ENCODE measurements at regions not wholly inside any gene's neighbourhood (a gene's known extent, or its start where the extent isn't known, plus 50 kb on each side); places are given as distances from the start of the nearest gene placed in this dataset.

DNA sequence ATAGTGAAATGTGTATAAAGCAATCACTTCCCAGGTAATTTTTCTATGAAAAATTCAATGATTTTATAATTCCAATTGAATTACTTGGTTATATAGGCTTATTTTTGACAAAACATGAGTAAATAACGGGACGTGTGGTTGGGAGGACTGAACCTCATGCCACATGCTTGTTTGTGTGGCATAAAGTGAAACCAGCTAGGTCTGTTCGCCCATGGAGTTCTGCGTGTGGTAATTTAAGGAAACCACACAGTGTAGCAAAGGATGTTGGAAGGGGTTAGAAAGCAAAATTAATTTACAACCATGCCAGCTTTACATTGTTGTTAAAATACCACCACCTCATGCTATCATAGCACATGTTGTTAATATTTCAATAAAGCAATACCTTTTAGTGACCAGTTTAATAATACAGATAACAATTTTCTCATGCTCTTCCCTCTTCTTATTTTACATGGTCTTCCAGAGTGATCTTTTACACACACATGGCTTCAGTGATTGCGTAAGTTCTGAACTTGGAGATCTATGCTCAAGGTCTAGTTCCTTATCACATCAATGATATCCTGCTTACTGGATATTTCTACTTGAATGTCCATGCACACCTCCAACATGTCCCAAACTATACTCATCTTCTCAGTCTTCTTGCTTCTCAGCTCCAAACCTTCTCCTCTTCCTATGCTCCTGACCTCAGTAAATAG, 156.4 kb upstream of the ITGA4 start:
- ATAC-seq = no peak
- WGBS, 4 donors = 79 to 88% (median 87%) methylated on average over 5 of the region's 5 CpGs
- intact Hi-C loops (cut with DNase I) = loop anchor here in 2 of 10 donors (5.0 to 10.0 kb wide), 2 partner anchors 157 to 164 kb away; partner anchors contain the start of gene ITGA4 (in 1 of the 2)

DNA sequence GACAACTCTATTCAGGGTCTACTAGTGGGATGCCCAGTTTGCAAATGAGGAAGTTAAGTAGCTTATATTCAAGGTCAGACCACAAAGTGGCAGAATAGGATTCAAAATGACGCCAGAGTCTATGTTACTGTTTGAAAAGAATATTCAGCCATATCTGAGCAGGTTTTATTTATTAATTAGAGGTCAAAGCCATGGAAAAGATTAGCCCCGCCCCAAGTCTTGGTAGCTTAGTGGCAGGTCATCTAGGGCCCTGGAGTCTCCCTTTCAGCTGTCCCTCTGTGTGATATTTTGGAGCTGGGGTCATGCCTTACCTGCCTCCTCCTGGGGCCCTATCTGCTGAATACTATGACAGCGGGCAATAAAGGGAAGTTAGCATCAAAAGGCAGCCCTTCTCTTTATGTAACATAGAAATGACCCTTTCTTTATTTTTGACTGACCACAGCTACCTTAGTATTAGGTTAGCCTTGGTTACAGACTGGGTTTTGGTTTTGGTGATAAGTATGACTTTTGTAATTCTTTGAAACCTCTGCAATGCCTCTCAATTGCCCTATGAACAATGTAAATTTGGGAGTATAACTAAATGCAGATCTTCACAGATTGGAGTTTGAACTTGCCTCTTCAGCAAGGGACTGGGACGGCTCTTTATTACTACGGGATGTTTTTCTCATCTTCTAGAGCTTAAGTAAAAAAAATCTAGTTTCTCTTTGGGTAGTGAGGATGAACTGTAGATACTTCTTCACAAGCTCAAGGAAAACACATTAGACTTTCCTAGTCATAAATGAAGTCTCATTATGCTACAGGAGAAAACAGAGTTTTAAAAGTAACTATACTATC, 153.0 kb upstream of the ITGA4 start:
- intact Hi-C loops (cut with DNase I) = loop anchor here in 2 of 10 donors (5.0 to 10.0 kb wide), 2 partner anchors 153 to 161 kb away; partner anchors contain the start of gene ITGA4 (in 1 of the 2)
- no peak for DNase-seq
- ATAC-seq = no peak
- WGBS, 4 donors = 69 to 79% (median 75%) methylated on average over 5 of the region's 5 CpGs
- no peak for TF ChIP-seq CTCF (IDR thresholded peaks at IDR 0.05)
- TF ChIP-seq POLR2A (IDR thresholded peaks at IDR 0.05) = no peak
- H3K4me1 ChIP-seq = peaks cover 0 to 55% (median 7%) of the 10 kb centered on the region in 12 donors
- H3K36me3 ChIP-seq = no peaks in the 10 kb centered on the region
- no peak overlapping the region for H3K4me3 ChIP-seq
- H3K27me3 ChIP-seq = no peaks in the 10 kb centered on the region
- no peaks in the 10 kb centered on the region for H3K9me3 ChIP-seq
- peak overlapping the region in 2 of 12 donors; percentile 15 to 88 for H3K27ac ChIP-seq

More for the DNA sequence above, 156.4 kb upstream of the ITGA4 start:
- TF ChIP-seq CTCF (IDR thresholded peaks at IDR 0.05) = no peak
- TF ChIP-seq POLR2A (IDR thresholded peaks at IDR 0.05) = no peak
- Histone ChIP-seq H3K9me3 (peaks cover 0 to 22% (median 3%) of the 10 kb centered on the region in 12 donors), H3K27ac (peak overlapping the region in 1 of 12 donors; percentile 38), H3K27me3 (no peaks in the 10 kb centered on the region), H3K4me3 (no peak overlapping the region), H3K4me1 (peaks cover 0 to 22% (median 3%) of the 10 kb centered on the region in 12 donors), H3K36me3 (no peaks in the 10 kb centered on the region)
- no peak for DNase-seq

- intact Hi-C loops (cut with DNase I) = loop anchor here in 1 of 10 donors (10.0 kb wide), 1 partner anchor 159 kb away; no protein-coding TSS in a partner anchor
- ATAC-seq (peak; percentile 94 to 98 (median 98)), DNase-seq (peak in 4 of 5 donors; percentile 26 to 62 (median 35))
- H3K36me3 ChIP-seq = no peaks in the 10 kb centered on the region
- H3K9me3 ChIP-seq = no peaks in the 10 kb centered on the region
- peaks cover 0 to 65% (median 7%) of the 10 kb centered on the region in 12 donors for H3K4me1 ChIP-seq
- TF ChIP-seq CTCF (IDR thresholded peaks at IDR 0.05) = no peak
- TF ChIP-seq POLR2A (IDR thresholded peaks at IDR 0.05) = no peak
- no peaks in the 10 kb centered on the region for H3K27me3 ChIP-seq
- peak overlapping the region in 8 of 12 donors; percentile 8 to 88 (median 44) for H3K27ac ChIP-seq
- 35 to 59% (median 54%) methylated on average over 6 of the region's 6 CpGs for WGBS, 4 donors
- no peak overlapping the region for H3K4me3 ChIP-seq
Observed at GRCh38 chr2:181305301-181306123, 151.7 kb upstream of the ITGA4 start.

Data from heart left ventricle (tissue), 16 donors.